ENCODE measurements at regions not wholly inside any gene's neighbourhood (a gene's known extent, or its start where the extent isn't known, plus 50 kb on each side); places are given as distances from the start of the nearest gene placed in this dataset.
"Not testable (repeated sequence)": the region's sequence is repeated elsewhere in the genome, so short reads cannot be mapped to it uniquely, and the experiment has no call there.

DNA sequence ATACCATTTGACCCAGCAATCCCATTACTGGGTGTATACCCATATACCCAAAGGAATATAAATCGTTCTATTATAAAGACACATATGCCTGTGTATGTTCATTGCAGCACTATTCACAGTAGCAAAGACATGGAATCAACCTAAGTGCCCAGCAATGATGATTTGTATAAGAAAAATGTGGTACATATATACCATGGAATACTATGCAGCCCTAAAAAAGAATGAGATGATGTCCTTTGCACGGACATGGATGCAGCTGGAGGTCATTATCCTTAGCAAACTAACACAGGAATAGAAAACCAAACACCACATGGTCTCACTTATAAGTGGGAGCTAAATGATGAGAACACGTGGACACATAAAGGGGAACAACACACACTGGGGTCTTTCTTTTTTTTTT lies 155.0 kb upstream of the CPHXL start:
- TF ChIP-seq CTCF (conservative IDR thresholded peaks at IDR 0.05; ENCODE audit: low read depth, low read length); SMC3 (IDR thresholded peaks at IDR 0.05; ENCODE audit: low read depth, low read length); POLR2A (IDR thresholded peaks at IDR 0.05; ENCODE audit: low read depth, low read length); RCOR1 (IDR thresholded peaks at IDR 0.05; ENCODE audit: insufficient replicate concordance, low read length); NFE2L2 (IDR thresholded peaks at IDR 0.05; ENCODE audit: low read depth, low read length); MXI1 (IDR thresholded peaks at IDR 0.05; ENCODE audit: borderline replicate concordance, low read depth, low read length); ELK1 (IDR thresholded peaks at IDR 0.05; ENCODE audit: borderline replicate concordance, low read depth, low read length); CEBPB (IDR thresholded peaks at IDR 0.05; ENCODE audit: low read depth, low read length); RAD21 (IDR thresholded peaks at IDR 0.05; ENCODE audit: low read length); CHD1 (IDR thresholded peaks at IDR 0.05; ENCODE audit: low read depth, low read length); BHLHE40 (IDR thresholded peaks at IDR 0.05; ENCODE audit: low read depth, low read length); MAFK (IDR thresholded peaks at IDR 0.05; ENCODE audit: low read depth, low read length): not testable (repeated sequence)

All from IMR-90 (cell line).